ENCODE measurements at regions not wholly inside any gene's neighbourhood (a gene's known extent, or its start where the extent isn't known, plus 50 kb on each side); places are given as distances from the start of the nearest gene placed in this dataset.

DNA sequence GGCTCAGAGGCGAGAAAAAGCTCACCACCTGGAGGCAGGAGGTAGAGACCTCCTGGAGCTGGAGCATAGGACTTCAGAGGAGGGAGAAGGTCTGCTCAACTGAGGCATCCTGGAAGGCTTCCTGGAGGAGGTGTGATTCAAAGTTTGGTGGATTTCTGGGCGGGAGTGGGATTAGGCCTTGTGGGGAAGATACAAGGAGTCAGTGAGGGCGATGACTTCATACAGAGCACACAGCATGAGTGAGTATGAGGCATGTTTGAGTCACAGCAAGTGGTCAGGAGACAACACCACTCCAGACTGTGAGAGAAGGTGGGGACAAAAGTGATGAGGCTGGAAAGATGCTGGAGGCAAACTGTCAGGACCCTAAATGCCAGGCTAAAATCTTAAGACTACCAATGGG, 77.6 kb downstream of the MATN1 start:
- no peak overlapping the region for H3K4me3 ChIP-seq
- WGBS, 3 donors = 66 to 82% (median 78%) methylated on average over 3 of the region's 3 CpGs
- no peaks in the 10 kb centered on the region for H3K27me3 ChIP-seq
- TF ChIP-seq POLR2A (IDR thresholded peaks at IDR 0.05) = no peak
- H3K9me3 ChIP-seq = no peaks in the 10 kb centered on the region
- DNase-seq = no peak
- no peak overlapping the region for H3K27ac ChIP-seq
- H3K4me1 ChIP-seq (ENCODE audit: insufficient read depth) = no peaks in the 10 kb centered on the region
- H3K36me3 ChIP-seq = no peaks in the 10 kb centered on the region
- intact Hi-C loops (cut with DNase I) = no loop called here

DNA sequence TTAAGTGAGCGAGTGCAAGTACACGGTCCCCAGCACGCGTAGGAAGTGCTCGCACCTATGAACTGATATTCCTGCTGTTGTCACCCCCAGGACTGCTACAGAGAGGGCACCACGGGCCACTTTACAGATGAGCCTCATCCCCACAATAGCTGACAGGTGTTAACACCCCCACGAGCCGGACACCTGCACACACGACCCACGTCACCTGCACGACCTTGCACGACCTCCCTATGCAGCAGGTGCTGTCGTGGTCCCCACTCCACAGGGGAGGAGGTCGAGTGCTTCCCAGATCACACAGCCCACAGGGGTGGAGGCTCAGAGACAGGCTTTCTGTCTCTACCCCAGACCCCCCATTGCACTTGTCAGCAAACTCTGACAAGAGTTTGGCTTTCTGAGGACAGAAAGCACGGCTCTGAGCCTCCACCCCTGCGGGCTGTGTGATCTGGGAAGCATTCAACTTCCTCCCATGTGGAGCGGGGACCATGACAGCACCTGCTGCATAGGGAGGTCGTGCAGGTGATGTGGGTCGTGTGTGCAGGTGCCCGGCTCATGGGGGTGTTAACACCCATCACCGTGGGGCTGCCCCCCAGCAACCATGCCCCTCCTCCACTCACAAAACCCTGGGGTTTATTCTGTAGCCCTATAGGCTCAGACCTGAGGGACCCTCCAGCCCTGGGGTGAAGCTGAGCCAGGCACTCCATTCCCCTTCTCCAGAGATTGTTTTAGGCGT, 80.8 kb downstream of the MATN1 start:
- intact Hi-C loops (cut with DNase I) = no loop called here
- Histone ChIP-seq H3K27me3 (no peaks in the 10 kb centered on the region), H3K9me3 (no peaks in the 10 kb centered on the region), H3K4me1 (ENCODE audit: insufficient read depth) (no peaks in the 10 kb centered on the region), H3K27ac (no peak overlapping the region), H3K36me3 (no peaks in the 10 kb centered on the region), H3K4me3 (no peak overlapping the region)
- DNase-seq = no peak
- TF ChIP-seq, protein P1, sequence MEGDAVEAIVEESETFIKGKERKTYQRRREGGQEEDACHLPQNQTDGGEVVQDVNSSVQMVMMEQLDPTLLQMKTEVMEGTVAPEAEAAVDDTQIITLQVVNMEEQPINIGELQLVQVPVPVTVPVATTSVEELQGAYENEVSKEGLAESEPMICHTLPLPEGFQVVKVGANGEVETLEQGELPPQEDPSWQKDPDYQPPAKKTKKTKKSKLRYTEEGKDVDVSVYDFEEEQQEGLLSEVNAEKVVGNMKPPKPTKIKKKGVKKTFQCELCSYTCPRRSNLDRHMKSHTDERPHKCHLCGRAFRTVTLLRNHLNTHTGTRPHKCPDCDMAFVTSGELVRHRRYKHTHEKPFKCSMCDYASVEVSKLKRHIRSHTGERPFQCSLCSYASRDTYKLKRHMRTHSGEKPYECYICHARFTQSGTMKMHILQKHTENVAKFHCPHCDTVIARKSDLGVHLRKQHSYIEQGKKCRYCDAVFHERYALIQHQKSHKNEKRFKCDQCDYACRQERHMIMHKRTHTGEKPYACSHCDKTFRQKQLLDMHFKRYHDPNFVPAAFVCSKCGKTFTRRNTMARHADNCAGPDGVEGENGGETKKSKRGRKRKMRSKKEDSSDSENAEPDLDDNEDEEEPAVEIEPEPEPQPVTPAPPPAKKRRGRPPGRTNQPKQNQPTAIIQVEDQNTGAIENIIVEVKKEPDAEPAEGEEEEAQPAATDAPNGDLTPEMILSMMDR (IDR thresholded peaks at IDR 0.05) = no peak
- no peak for TF ChIP-seq POLR2A (IDR thresholded peaks at IDR 0.05)
- no peak for TF ChIP-seq EP300 (IDR thresholded peaks at IDR 0.05)
- 59 to 68% (median 63%) methylated on average over 22 of the region's 22 CpGs for WGBS, 3 donors

DNA sequence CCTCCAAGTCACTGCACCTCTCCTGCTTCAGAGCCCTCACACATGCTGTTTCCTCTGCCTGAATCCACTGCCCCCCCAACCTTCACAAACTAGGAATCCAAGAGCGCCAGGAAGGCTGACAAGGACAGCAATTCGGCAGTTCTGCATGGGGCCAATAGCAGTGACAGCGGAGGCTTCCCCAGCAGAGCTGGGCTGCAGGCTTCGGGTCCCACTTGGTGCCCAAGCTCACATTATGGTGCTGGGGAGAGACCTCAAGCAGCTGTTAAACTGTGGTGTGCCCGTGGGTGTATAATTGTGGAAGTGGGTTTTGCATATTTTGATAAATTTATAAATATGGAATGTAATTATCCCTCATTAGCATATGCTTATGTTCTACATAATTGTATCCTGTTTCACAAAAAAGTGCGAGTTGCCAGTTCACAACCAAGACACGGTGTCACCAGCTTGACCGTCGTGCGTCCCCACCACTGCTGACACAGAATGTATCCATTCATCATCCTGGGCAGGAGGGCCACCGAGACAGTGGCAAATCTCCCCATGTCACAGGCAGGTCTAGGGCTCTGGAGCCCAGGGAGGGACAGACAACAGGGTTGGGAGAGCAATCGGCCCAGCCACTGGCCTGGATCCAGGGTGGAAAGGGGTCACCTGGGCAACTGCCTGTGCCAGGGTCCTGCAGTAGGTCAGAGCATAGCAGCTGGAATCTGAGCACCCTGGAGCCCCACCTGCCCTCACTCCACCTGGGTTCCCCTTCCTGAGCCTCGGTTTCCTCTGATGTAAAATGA, 81.6 kb downstream of the MATN1 start:
- no peaks in the 10 kb centered on the region for H3K9me3 ChIP-seq
- WGBS, 3 donors = 56 to 72% (median 61%) methylated on average over 13 of the region's 13 CpGs
- DNase-seq = no peak

DNA sequence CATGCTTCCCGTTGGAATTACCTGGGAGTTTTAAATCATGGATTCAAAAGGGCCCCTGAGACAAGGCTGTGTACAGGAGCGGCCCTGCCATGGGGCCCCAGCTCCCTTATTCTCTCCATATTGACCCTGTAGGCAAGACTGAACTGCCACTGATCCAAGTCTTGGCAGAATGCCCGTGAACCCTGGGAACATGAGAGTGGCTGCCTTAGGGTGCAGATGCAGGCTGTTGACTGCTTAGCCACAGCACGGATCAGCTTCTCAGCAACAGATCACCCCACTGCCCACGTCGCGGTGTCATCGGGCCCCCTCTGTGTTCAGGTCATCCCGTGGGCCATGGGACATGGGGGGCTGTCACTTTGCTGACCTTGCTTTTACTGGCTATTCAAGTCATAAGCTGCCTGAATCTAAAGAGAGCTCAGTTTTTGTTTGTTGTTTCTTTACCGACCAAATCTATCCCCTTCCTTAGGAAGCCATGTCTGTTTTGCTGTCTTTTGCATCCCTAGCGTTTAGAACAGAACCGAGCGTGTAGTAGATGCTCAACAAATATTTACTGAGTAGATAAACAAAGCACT, 83.4 kb downstream of the MATN1 start:
- DNase-seq = no peak
- no peaks in the 10 kb centered on the region for H3K27me3 ChIP-seq
- H3K36me3 ChIP-seq = no peaks in the 10 kb centered on the region
- H3K27ac ChIP-seq = no peak overlapping the region
- no peaks in the 10 kb centered on the region for H3K4me1 ChIP-seq (ENCODE audit: insufficient read depth)
- 68 to 75% (median 73%) methylated on average over 13 of the region's 13 CpGs for WGBS, 3 donors
- TF ChIP-seq, protein P1 (IDR thresholded peaks at IDR 0.05) = no peak
- TF ChIP-seq EP300 (IDR thresholded peaks at IDR 0.05) (no peak), POLR2A (IDR thresholded peaks at IDR 0.05) (no peak)
- intact Hi-C loops (cut with DNase I) = no loop called here
- H3K4me3 ChIP-seq = no peak overlapping the region
- H3K9me3 ChIP-seq = no peaks in the 10 kb centered on the region

More for the DNA sequence above, 81.6 kb downstream of the MATN1 start:
- no peak overlapping the region for H3K27ac ChIP-seq
- intact Hi-C loops (cut with DNase I) = no loop called here
- H3K4me1 ChIP-seq (ENCODE audit: insufficient read depth) = no peaks in the 10 kb centered on the region
- no peak overlapping the region for H3K4me3 ChIP-seq
- H3K36me3 ChIP-seq = no peaks in the 10 kb centered on the region
- H3K27me3 ChIP-seq = no peaks in the 10 kb centered on the region
- TF ChIP-seq, protein P1 (IDR thresholded peaks at IDR 0.05) = no peak
- TF ChIP-seq EP300 (IDR thresholded peaks at IDR 0.05) = no peak

Data from ovary (tissue), 7 donors.